A549 (cell line): ENCODE measurements at regions not wholly inside any gene's neighbourhood (a gene's known extent, or its start where the extent isn't known, plus 50 kb on each side); places are given as distances from the start of the nearest gene placed in this dataset.

Source experiments
- ATAC-seq, 2 experiments: fragments of 200-7000 bp in 1 of 2; fragments of >200 bp in 1 of 2; cut with Nextera tagmentation in 1 of 2; cut with Tn5 transposase in 1 of 2; 3 replicates each; pipeline versions ENCODE4 v1.8.0 to v1.9.1; 2018 to 2020; ENCODE audit warnings: mild to moderate bottlenecking in 1 of 2, moderate library complexity in 1 of 2
- CTCF ChIA-PET: fragments of 300-600 bp; sonication (Branson Sonifier 250); formaldehyde crosslinking; extraction: SDS; loops from one replicate; lab custom pipeline; 2021; ENCODE audit warnings: antibody characterized with exemption, inconsistent platforms; lab: Yijun Ruan, JAX
- POLR2A ChIA-PET: fragments of 350-600 bp; formaldehyde crosslinking; extraction: SDS; loops from one replicate; lab custom pipeline; 2021; ENCODE audit warnings: antibody characterized with exemption, inconsistent platforms; lab: Yijun Ruan, JAX
- DNase-seq, 2 experiments: peaks; one replicate each; pipeline versions ENCODE4 v3.0.0 to v3.0.0-alpha.2; 2011 to 2016; ENCODE audit warnings: low read depth in 1 of 2, low spot score in 1 of 2
- FAIRE-seq: peaks from 2 replicates; lab custom pipeline; 2011; peaks lifted over from hg19 to GRCh38; lab: Jason Lieb, UNC
- H3K27ac ChIP-seq, 2 experiments: fragments of >200 bp; sonication (Bioruptor Twin); formaldehyde crosslinking; 3 replicates each; pipeline ENCODE4 v1.5.1; 2016 to 2017
- H3K4me1 ChIP-seq: fragments of >200 bp; sonication (Bioruptor Twin); formaldehyde crosslinking; 3 replicates; pipeline ENCODE4 v1.6.1; 2016
- H3K4me2 ChIP-seq: fragments of >200 bp; sonication (Bioruptor Twin); formaldehyde crosslinking; 3 replicates; pipeline ENCODE4 v1.6.1; 2016
- H3K4me3 ChIP-seq: fragments of >200 bp; sonication (Bioruptor Twin); formaldehyde crosslinking; 3 replicates; pipeline ENCODE4 v1.5.1; 2016
- H3K9me3 ChIP-seq: fragments of >200 bp; sonication (Bioruptor Twin); formaldehyde crosslinking; 3 replicates; pipeline ENCODE4 v1.6.1; 2016
- BCL3 ChIP-seq: fragments of >200 bp; sonication (Bioruptor Twin); formaldehyde crosslinking; IDR thresholded peaks from 3 replicates; pipeline ENCODE4 v1.6.1; 2016
- BHLHE40 ChIP-seq: IDR thresholded peaks from 2 replicates; pipeline ENCODE4 v1.6.1; 2012; ENCODE audit warnings: low read depth, low read length, inconsistent platforms
- CEBPB ChIP-seq, 2 experiments: fragments of >200 bp in 1 of 2; sonication (Bioruptor Twin) in 1 of 2; formaldehyde crosslinking in 1 of 2; IDR thresholded peaks; 2 replicates each; pipeline ENCODE4 v1.6.1; 2012 to 2016
- CHD4 ChIP-seq: fragments of 200-600 bp; sonication (generic); IDR thresholded peaks from 2 replicates; pipeline ENCODE4 v1.6.1; 2016; ENCODE audit warnings: antibody characterized with exemption, mild to moderate bottlenecking, borderline replicate concordance
- E2F6 ChIP-seq: IDR thresholded peaks from 2 replicates; pipeline ENCODE4 v1.6.1; 2012; ENCODE audit warnings: low read depth, borderline replicate concordance
- EHMT2 ChIP-seq: fragments of 200-600 bp; sonication (generic); IDR thresholded peaks from 2 replicates; pipeline ENCODE4 v1.6.1; 2016; ENCODE audit warnings: antibody characterized with exemption, low read depth, mild to moderate bottlenecking, moderate library complexity
- ELK1 ChIP-seq: fragments of 150-350 bp; IDR thresholded peaks from 2 replicates; pipeline ENCODE4 v1.6.1; 2014; ENCODE audit warnings: low read depth, mild to moderate bottlenecking, low read length
- ESRRA ChIP-seq: fragments of 150-350 bp; IDR thresholded peaks from 2 replicates; pipeline ENCODE4 v1.6.1; 2014; ENCODE audit warnings: mild to moderate bottlenecking, low read length, borderline replicate concordance
- FOSB ChIP-seq: fragments of 250-450 bp; sonication (Bioruptor Pico); IDR thresholded peaks from 2 replicates; pipeline ENCODE4 v1.5.0; 2020; ENCODE audit warnings: mild to moderate bottlenecking, moderate library complexity
- FOSL2 ChIP-seq, 2 experiments: fragments of 450-650 bp in 1 of 2; fragments of >200 bp in 1 of 2; sonication (Bioruptor Twin) in 1 of 2; formaldehyde crosslinking; IDR thresholded peaks; 2 replicates each; pipeline versions ENCODE4 v1.5.0 to v1.6.1; 2016 to 2020; ENCODE audit warnings: mild to moderate bottlenecking in 1 of 2, moderate library complexity in 1 of 2
- HDAC2 ChIP-seq: fragments of 200-600 bp; sonication (generic); IDR thresholded peaks from 2 replicates; pipeline ENCODE4 v1.6.1; 2016
- HES2 ChIP-seq: fragments of >200 bp; sonication (Bioruptor Twin); formaldehyde crosslinking; IDR thresholded peaks from 2 replicates; pipeline ENCODE4 v1.6.1; 2016
- HEYL ChIP-seq: fragments of 250-450 bp; sonication (Bioruptor Pico); IDR thresholded peaks from 2 replicates; pipeline ENCODE4 v1.8.0; 2021; ENCODE audit warnings: mild to moderate bottlenecking, moderate library complexity
- HOXB13 ChIP-seq: fragments of 250-450 bp; sonication (Bioruptor Pico); IDR thresholded peaks from 2 replicates; pipeline ENCODE4 v1.5.0; 2020; ENCODE audit warnings: low read depth, mild to moderate bottlenecking, moderate library complexity
- HOXB5 ChIP-seq: fragments of 250-450 bp; sonication (Bioruptor Pico); IDR thresholded peaks from 2 replicates; pipeline ENCODE4 v1.5.0; 2020; ENCODE audit warnings: mild to moderate bottlenecking, moderate library complexity
- JUN ChIP-seq, 2 experiments: fragments of >200 bp; sonication (Bioruptor Twin); formaldehyde crosslinking; IDR thresholded peaks; 2 replicates in 1 of 2; 3 replicates in 1 of 2; pipeline ENCODE4 v1.6.1; 2016 to 2017
- KDM1A ChIP-seq: fragments of 200-600 bp; sonication (generic); IDR thresholded peaks from 2 replicates; pipeline ENCODE4 v1.6.1; 2016; ENCODE audit warnings: low read depth, mild to moderate bottlenecking
- MAFK ChIP-seq: fragments of 450-650 bp; IDR thresholded peaks from 2 replicates; pipeline ENCODE4 v1.6.1; 2014; ENCODE audit not compliant: partially characterized antibody
- MYC ChIP-seq: IDR thresholded peaks from 2 replicates; pipeline ENCODE4 v1.6.1; 2012; ENCODE audit warnings: mild to moderate bottlenecking, inconsistent platforms, low read length, improper control_type of control experiment, borderline replicate concordance
- NFE2L2 ChIP-seq: fragments of 150-350 bp; conservative IDR thresholded peaks from 2 replicates; pipeline ENCODE4 v1.6.1; 2014; ENCODE audit warnings: low read length
- NPAS2 ChIP-seq: fragments of 250-450 bp; sonication (Bioruptor Pico); IDR thresholded peaks from 2 replicates; pipeline ENCODE4 v1.8.0; 2022; ENCODE audit warnings: mild to moderate bottlenecking, moderate library complexity, borderline replicate concordance
- POLR2A ChIP-seq: IDR thresholded peaks from 2 replicates; pipeline ENCODE4 v1.6.1; 2012; ENCODE audit warnings: mild to moderate bottlenecking, low read length
- POLR2AphosphoS2 ChIP-seq: conservative IDR thresholded peaks from 2 replicates; pipeline ENCODE4 v1.6.1; 2012; ENCODE audit warnings: low read length, improper control_type of control experiment, inconsistent platforms
- RARB ChIP-seq: fragments of 250-450 bp; sonication (Bioruptor Pico); IDR thresholded peaks from 2 replicates; pipeline ENCODE4 v1.8.0; 2021; ENCODE audit warnings: mild to moderate bottlenecking, moderate library complexity
- RFX5 ChIP-seq: fragments of 450-650 bp; IDR thresholded peaks from 2 replicates; pipeline ENCODE4 v1.7.1; 2014; ENCODE audit warnings: antibody characterized with exemption, mild to moderate bottlenecking, moderate library complexity
- RNF2 ChIP-seq: fragments of 200-600 bp; sonication (generic); IDR thresholded peaks from 2 replicates; pipeline ENCODE4 v1.6.1; 2016; ENCODE audit warnings: low read depth, mild to moderate bottlenecking, antibody characterized with exemption, moderate library complexity, borderline replicate concordance
- SREBF2 ChIP-seq: fragments of 450-650 bp; IDR thresholded peaks from 2 replicates; pipeline ENCODE4 v1.6.1; 2014; ENCODE audit warnings: mild to moderate bottlenecking, moderate library complexity
- TFCP2L1 ChIP-seq: fragments of 250-450 bp; sonication (Bioruptor Pico); IDR thresholded peaks from 2 replicates; pipeline ENCODE4 v1.5.0; 2021; ENCODE audit warnings: mild to moderate bottlenecking
- ZFP36 ChIP-seq: fragments of 450-650 bp; IDR thresholded peaks from 2 replicates; pipeline ENCODE4 v1.6.1; 2014; ENCODE audit warnings: borderline replicate concordance; ENCODE audit not compliant: partially characterized antibody
- ZNF302 ChIP-seq: fragments of 250-450 bp; sonication (Bioruptor Pico); IDR thresholded peaks from 2 replicates; pipeline ENCODE4 v1.9.0; 2021; ENCODE audit warnings: inconsistent platforms, mild to moderate bottlenecking, moderate library complexity
- WGBS: methylation state at CpG from one replicate; pipeline ENCODE4 v1.1.6; 2017; ENCODE audit errors: missing lambda C conversion rate; 5-methylcytosine and 5-hydroxymethylcytosine counted together

- CTCF ChIA-PET = no interaction called here
- POLR2A ChIA-PET = no interaction called here
- Histone ChIP-seq H3K4me1 (no peaks in the 10 kb centered on the region), H3K4me2 (no peak overlapping the region), H3K4me3 (no peak overlapping the region), H3K27ac (no peak overlapping the region), H3K9me3 (no peaks in the 10 kb centered on the region)
- no peak for FAIRE-seq
- no peak for ATAC-seq
- DNase-seq = no peak
- 7% methylated on average over 2 of the region's 2 CpGs for WGBS
- TF ChIP-seq HDAC2 (no peak), BHLHE40 (no peak), TFCP2L1 (no peak), MYC (no peak), KDM1A (no peak), RFX5 (no peak), EHMT2 (no peak), HOXB13 (CRISPR knock-in tag) (no peak), RARB (CRISPR knock-in tag) (no peak), SREBF2 (no peak), JUN (IDR thresholded peaks at IDR 0.05) (no peak), NFE2L2 (no peak), POLR2A (no peak), MAFK (no peak), CEBPB (IDR thresholded peaks at IDR 0.05) (no peak), BCL3 (no peak), HEYL (no peak)
- TF ChIP-seq, all 56 proteins: peak for 0
Observed at GRCh38 chr1:60160141-60160540, 86.6 kb upstream of the C1orf87 start.

GRCh38 chr1:60156371-60156770 is 82.8 kb upstream of the C1orf87 start:
- ATAC-seq = no peak
- Histone ChIP-seq H3K27ac (no peak overlapping the region), H3K4me2 (no peak overlapping the region), H3K4me3 (no peak overlapping the region), H3K9me3 (no peaks in the 10 kb centered on the region), H3K4me1 (no peaks in the 10 kb centered on the region)
- WGBS = 0% methylated on average over 1 of the region's 1 CpG
- no peak for FAIRE-seq
- POLR2A ChIA-PET = no interaction called here
- CTCF ChIA-PET = no interaction called here
- no peak for TF ChIP-seq ESRRA
- TF ChIP-seq FOSL2 (IDR thresholded peaks at IDR 0.05) = no peak
- no peak for TF ChIP-seq FOSL2 (CRISPR knock-in tag; IDR thresholded peaks at IDR 0.05)
- no peak for TF ChIP-seq RNF2
- no peak for TF ChIP-seq BCL3
- TF ChIP-seq ELK1 = no peak
- no peak for TF ChIP-seq HES2
- no peak for TF ChIP-seq NPAS2 (CRISPR knock-in tag)
- no peak for TF ChIP-seq E2F6
- TF ChIP-seq JUN (IDR thresholded peaks at IDR 0.05) = no peak
- TF ChIP-seq HOXB5 (CRISPR knock-in tag) = no peak
- no peak for TF ChIP-seq ZFP36
- no peak for TF ChIP-seq CHD4
- no peak for TF ChIP-seq HEYL
- no peak for TF ChIP-seq POLR2AphosphoS2
- no peak for TF ChIP-seq FOSB
- TF ChIP-seq ZNF302 (CRISPR knock-in tag) = no peak
- DNase-seq = no peak
